Esophagus squamous epithelium (tissue), 5 donors: ENCODE measurements at regions not wholly inside any gene's neighbourhood (a gene's known extent, or its start where the extent isn't known, plus 50 kb on each side); places are given as distances from the start of the nearest gene placed in this dataset.
"Not testable (repeated sequence)": the region's sequence is repeated elsewhere in the genome, so short reads cannot be mapped to it uniquely, and the experiment has no call there.

Experiments
- DNase-seq: peaks from one replicate; lab custom pipeline; 2025; lab: John Stamatoyannopoulos, UW
- H3K27ac ChIP-seq, 4 donors: fragments of 200-600 bp; sonication (generic); one replicate each; pipeline ENCODE4 v1.5.1; 2016 to 2019; ENCODE audit warnings: mild to moderate bottlenecking in 1 of 4
- H3K27me3 ChIP-seq, 4 donors: fragments of 200-600 bp; sonication (generic); 1 replicate in 3 of 4; 2 replicates in 1 of 4; pipeline versions ENCODE4 v1.5.1 to v1.6.0; 2017 to 2021; ENCODE audit warnings: antibody characterized with exemption in 1 of 4
- H3K36me3 ChIP-seq, 3 donors: fragments of 200-600 bp; sonication (generic); one replicate each; pipeline ENCODE4 v1.5.1; 2016 to 2019
- H3K4me1 ChIP-seq, 3 donors: fragments of 200-600 bp; sonication (generic); one replicate each; pipeline ENCODE4 v1.5.1; 2017 to 2019
- H3K4me3 ChIP-seq, 4 donors: fragments of 200-600 bp; sonication (generic); 1 replicate in 3 of 4; 2 replicates in 1 of 4; pipeline ENCODE4 v1.5.1; 2016 to 2019; ENCODE audit warnings: mild to moderate bottlenecking in 2 of 4, moderate library complexity in 1 of 4
- H3K9me3 ChIP-seq, 3 donors: fragments of 200-600 bp; sonication (generic); one replicate each; pipeline ENCODE4 v1.5.1; 2016 to 2019
- CTCF ChIP-seq, 6 experiments: fragments of 450-650 bp in 4 of 6; fragments of 200-600 bp in 2 of 6; sonication (generic) in 2 of 6; IDR thresholded peaks; one replicate each; pipeline ENCODE4 v1.5.1; 2016 to 2019; ENCODE audit warnings: antibody characterized with exemption in 6 of 6, mild to moderate bottlenecking in 4 of 6, moderate library complexity in 4 of 6
- POLR2A ChIP-seq, 4 donors: fragments of 450-650 bp; IDR thresholded peaks; one replicate each; pipeline ENCODE4 v1.6.1; 2017; ENCODE audit warnings: antibody characterized with exemption in 4 of 4, mild to moderate bottlenecking in 4 of 4, moderate library complexity in 3 of 4
- WGBS, 2 donors: methylation state at CpG; one replicate each; pipeline ENCODE4 v1.1.5; 2018; 5-methylcytosine and 5-hydroxymethylcytosine counted together
- intact Hi-C: fragments of 100-400 bp; cut with DNase I; formaldehyde crosslinking; loops from one replicate; pipeline ENCODE4 v1.15.0; 2022
- donor health status: DM: yes; HTN: yes; CAD: no.

DNA sequence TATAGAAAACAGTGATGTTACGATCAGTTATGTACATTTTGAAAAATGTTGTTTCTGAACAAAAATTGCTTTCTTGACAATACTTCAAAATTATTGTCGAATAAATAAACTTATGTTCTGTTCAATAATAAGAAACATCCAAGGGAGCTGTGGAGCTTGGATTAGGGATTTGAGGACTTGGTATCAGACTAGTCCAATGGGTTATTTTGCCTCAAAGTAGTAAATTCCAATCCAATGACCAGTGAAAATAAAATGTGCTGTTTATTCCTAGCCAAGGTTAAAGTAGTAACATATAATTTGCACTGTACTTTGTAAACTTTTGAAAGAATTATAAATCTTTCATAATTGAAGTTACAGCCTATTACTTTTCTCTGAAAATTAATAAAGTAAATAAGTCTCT lies 79.1 kb upstream of the IVNS1ABP start:
- TF ChIP-seq CTCF (IDR thresholded peaks at IDR 0.05) = no peak
- no peak for TF ChIP-seq POLR2A (IDR thresholded peaks at IDR 0.05)
- Histone ChIP-seq H3K9me3 (no peaks in the 10 kb centered on the region), H3K4me1 (peaks cover 4 to 19% (median 5%) of the 10 kb centered on the region in 3 donors), H3K27me3 (no peaks in the 10 kb centered on the region), H3K36me3 (no peaks in the 10 kb centered on the region), H3K27ac (no peak overlapping the region), H3K4me3 (no peak overlapping the region)
- intact Hi-C loops = no loop called here
- DNase-seq = no peak
- 93 to 94% methylated on average over 2 of the region's 2 CpGs for WGBS, 2 donors

- DNase-seq = no peak
- Histone ChIP-seq H3K36me3 (no peaks in the 10 kb centered on the region), H3K4me1 (peaks cover 4 to 19% (median 5%) of the 10 kb centered on the region in 3 donors), H3K9me3 (no peaks in the 10 kb centered on the region), H3K4me3 (no peak overlapping the region), H3K27me3 (no peaks in the 10 kb centered on the region), H3K27ac (peak overlapping the region; percentile 69 to 89 (median 82))
- TF ChIP-seq POLR2A (IDR thresholded peaks at IDR 0.05) = no peak
- TF ChIP-seq CTCF (IDR thresholded peaks at IDR 0.05) = no peak
- 47 to 62% methylated on average over 2 of the region's 2 CpGs for WGBS, 2 donors
- intact Hi-C loops = no loop called here
Measured at GRCh38 chr1:185393815-185394214, 76.8 kb upstream of the IVNS1ABP start.

GRCh38 chr1:185393205-185393604 lies 76.2 kb upstream of the IVNS1ABP start:
- no peaks in the 10 kb centered on the region for H3K9me3 ChIP-seq
- WGBS, 2 donors = 60 to 63% methylated on average over 4 of the region's 4 CpGs
- TF ChIP-seq CTCF (IDR thresholded peaks at IDR 0.05) = no peak
- no peak for TF ChIP-seq POLR2A (IDR thresholded peaks at IDR 0.05)
- intact Hi-C loops = no loop called here
- no peak for DNase-seq
- no peaks in the 10 kb centered on the region for H3K36me3 ChIP-seq
- H3K27me3 ChIP-seq = no peaks in the 10 kb centered on the region
- no peak overlapping the region for H3K4me3 ChIP-seq
- peaks cover 4 to 19% (median 5%) of the 10 kb centered on the region in 3 donors for H3K4me1 ChIP-seq
- H3K27ac ChIP-seq = peak overlapping the region; percentile 69 to 89 (median 82)

DNA sequence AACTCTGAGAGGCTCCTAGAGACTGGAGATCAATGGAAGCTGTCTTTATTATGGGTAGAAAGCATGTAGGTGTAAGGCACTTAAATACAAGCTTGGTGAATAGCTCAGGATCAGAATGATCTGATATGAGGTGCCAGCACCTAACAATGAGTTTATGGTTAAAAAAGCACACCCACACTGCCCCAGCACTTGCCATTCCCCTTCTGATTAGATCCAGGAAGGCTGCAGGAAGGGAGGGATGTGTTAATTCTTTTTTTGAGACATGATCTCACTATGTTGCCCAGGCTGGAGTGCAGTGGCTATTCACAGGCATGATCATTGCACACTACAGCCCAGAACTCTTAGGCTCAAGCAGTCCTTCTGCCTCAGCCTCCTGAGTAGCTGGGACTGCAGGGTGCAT lies 71.8 kb upstream of the IVNS1ABP start:
- Histone ChIP-seq H3K27ac (no peak overlapping the region), H3K9me3 (no peaks in the 10 kb centered on the region), H3K27me3 (no peaks in the 10 kb centered on the region), H3K4me1 (peaks cover 0 to 8% (median 0%) of the 10 kb centered on the region in 3 donors), H3K4me3 (no peak overlapping the region), H3K36me3 (no peaks in the 10 kb centered on the region)
- intact Hi-C loops = no loop called here
- no peak for DNase-seq
- TF ChIP-seq CTCF (IDR thresholded peaks at IDR 0.05) (no peak), POLR2A (IDR thresholded peaks at IDR 0.05) (no peak)

GRCh38 chr1:185388346-185388745 lies 71.3 kb upstream of the IVNS1ABP start:
- Histone ChIP-seq H3K36me3 (no peaks in the 10 kb centered on the region), H3K27me3 (no peaks in the 10 kb centered on the region), H3K9me3 (no peaks in the 10 kb centered on the region), H3K4me3 (no peak overlapping the region), H3K4me1 (peaks cover 0 to 5% (median 0%) of the 10 kb centered on the region in 3 donors), H3K27ac (no peak overlapping the region)
- TF ChIP-seq POLR2A (IDR thresholded peaks at IDR 0.05) = no peak
- DNase-seq = no peak
- intact Hi-C loops = no loop called here

DNA sequence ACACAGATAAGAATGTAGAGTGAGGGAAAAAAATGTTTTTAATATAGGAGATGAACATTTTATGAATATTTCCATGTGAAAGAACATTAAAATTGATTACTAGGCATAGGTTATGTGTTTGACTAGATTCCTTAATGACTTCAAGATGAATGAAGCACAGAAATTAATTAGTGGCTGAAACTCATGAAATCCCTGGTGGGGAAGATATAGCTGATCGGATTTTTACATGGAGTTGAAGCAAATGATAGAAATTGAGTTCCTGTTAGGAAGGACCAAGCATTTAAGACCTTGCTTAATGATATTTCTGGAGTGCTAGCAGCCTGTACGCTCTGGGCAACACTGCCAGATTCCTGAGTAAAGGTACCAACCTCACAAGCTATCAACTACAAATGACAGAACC lies 68.9 kb upstream of the IVNS1ABP start:
- intact Hi-C loops = no loop called here
- WGBS, 2 donors = 85 to 90% methylated on average over 2 of the region's 2 CpGs
- TF ChIP-seq CTCF (IDR thresholded peaks at IDR 0.05) = no peak
- TF ChIP-seq POLR2A (IDR thresholded peaks at IDR 0.05) = no peak
- DNase-seq = no peak
- Histone ChIP-seq H3K36me3 (no peaks in the 10 kb centered on the region), H3K4me1 (no peaks in the 10 kb centered on the region), H3K4me3 (no peak overlapping the region), H3K27me3 (no peaks in the 10 kb centered on the region), H3K9me3 (no peaks in the 10 kb centered on the region), H3K27ac (no peak overlapping the region)

DNA sequence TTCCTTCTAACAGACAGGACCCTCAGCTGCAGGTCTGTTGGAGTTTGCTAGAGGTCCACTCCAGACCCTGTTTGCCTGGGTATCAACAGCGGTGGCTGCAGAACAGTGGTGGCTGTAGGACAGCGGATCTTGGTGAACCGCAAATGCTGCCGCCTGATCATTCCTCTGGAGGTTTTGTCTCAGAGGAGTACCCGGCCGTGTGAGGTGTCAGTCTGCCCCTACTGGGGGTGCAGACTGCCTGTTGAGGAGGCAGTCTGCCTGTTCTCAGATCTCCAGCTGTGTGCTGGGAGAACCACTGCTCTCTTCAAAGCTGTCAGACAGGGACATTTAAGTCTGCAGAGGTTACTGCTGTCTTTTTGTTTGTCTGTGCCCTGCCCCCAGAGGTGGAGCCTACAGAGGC lies 66.8 kb upstream of the IVNS1ABP start:
- WGBS, 2 donors = 80% methylated on average over 1 of the region's 6 CpGs; no CpG with 5 or more reads in 1 of the 2 donors
- intact Hi-C loops, H3K4me1 ChIP-seq, H3K27me3 ChIP-seq, H3K9me3 ChIP-seq, H3K4me3 ChIP-seq, H3K27ac ChIP-seq, H3K36me3 ChIP-seq, DNase-seq: not testable (repeated sequence)
